ENCODE measurements at regions not wholly inside any gene's neighbourhood (a gene's known extent, or its start where the extent isn't known, plus 50 kb on each side); places are given as distances from the start of the nearest gene placed in this dataset.

GRCh38 chr1:5370311-5370710, 621.9 kb downstream of the NPHP4 start:
- DNase-seq: no peak
- H3K27ac ChIP-seq: no peak overlapping the region
- peaks cover 0 to 2% (median 0%) of the 10 kb centered on the region in 3 donors for H3K27me3 ChIP-seq
- in situ Hi-C loops (cut with MboI; ENCODE audit: low sequenced_read_pairs in 4 of 4): no loop called here
- intact Hi-C loops (cut with DNase I; ENCODE audit: low total_unique reads): no loop called here
- no peak for ATAC-seq
- TF ChIP-seq, protein P1, sequence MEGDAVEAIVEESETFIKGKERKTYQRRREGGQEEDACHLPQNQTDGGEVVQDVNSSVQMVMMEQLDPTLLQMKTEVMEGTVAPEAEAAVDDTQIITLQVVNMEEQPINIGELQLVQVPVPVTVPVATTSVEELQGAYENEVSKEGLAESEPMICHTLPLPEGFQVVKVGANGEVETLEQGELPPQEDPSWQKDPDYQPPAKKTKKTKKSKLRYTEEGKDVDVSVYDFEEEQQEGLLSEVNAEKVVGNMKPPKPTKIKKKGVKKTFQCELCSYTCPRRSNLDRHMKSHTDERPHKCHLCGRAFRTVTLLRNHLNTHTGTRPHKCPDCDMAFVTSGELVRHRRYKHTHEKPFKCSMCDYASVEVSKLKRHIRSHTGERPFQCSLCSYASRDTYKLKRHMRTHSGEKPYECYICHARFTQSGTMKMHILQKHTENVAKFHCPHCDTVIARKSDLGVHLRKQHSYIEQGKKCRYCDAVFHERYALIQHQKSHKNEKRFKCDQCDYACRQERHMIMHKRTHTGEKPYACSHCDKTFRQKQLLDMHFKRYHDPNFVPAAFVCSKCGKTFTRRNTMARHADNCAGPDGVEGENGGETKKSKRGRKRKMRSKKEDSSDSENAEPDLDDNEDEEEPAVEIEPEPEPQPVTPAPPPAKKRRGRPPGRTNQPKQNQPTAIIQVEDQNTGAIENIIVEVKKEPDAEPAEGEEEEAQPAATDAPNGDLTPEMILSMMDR (IDR thresholded peaks at IDR 0.05 in 4 of 5, conservative IDR thresholded peaks at IDR 0.05 in 1 of 5): no peak
- TF ChIP-seq POLR2A (IDR thresholded peaks at IDR 0.05): no peak
- H3K4me3 ChIP-seq: no peak overlapping the region
- H3K36me3 ChIP-seq: no peaks in the 10 kb centered on the region
- no peaks in the 10 kb centered on the region for H3K4me1 ChIP-seq
- H3K9me3 ChIP-seq: no peaks in the 10 kb centered on the region

DNA sequence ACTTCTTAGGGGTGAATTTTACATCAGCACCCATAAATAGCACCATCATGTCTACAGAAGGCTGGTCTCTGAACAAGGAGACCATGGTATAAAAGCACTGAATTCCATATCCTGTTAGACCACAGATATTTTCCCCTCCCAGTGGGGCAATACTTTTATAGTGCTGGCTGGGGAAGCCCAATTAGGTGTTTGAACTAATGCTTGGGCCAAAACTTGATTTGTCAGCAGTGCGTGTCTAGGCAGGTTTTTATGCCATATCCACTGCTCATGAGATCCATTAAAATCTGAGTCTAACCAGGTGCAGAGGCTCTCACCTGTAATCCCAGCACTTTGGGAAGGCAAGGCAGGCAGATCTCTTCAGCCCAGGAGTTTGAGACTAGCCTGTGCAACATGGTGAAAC, 623.0 kb downstream of the NPHP4 start:
- no peak for TF ChIP-seq POLR2A (IDR thresholded peaks at IDR 0.05)
- TF ChIP-seq, protein P1 (IDR thresholded peaks at IDR 0.05 in 4 of 5, conservative IDR thresholded peaks at IDR 0.05 in 1 of 5): no peak
- H3K27ac ChIP-seq: no peak overlapping the region

GRCh38 chr1:5368201-5368600, 624.0 kb downstream of the NPHP4 start:
- intact Hi-C loops (cut with DNase I; ENCODE audit: low total_unique reads): no loop called here
- in situ Hi-C loops (cut with MboI; ENCODE audit: low sequenced_read_pairs in 4 of 4): no loop called here
- DNase-seq (no peak), ATAC-seq (no peak)
- no peaks in the 10 kb centered on the region for H3K9me3 ChIP-seq
- no peak overlapping the region for H3K27ac ChIP-seq
- TF ChIP-seq POLR2A (IDR thresholded peaks at IDR 0.05): no peak
- TF ChIP-seq, protein P1 (IDR thresholded peaks at IDR 0.05 in 4 of 5, conservative IDR thresholded peaks at IDR 0.05 in 1 of 5): no peak
- H3K4me3 ChIP-seq: no peak overlapping the region
- H3K36me3 ChIP-seq: no peaks in the 10 kb centered on the region
- no peaks in the 10 kb centered on the region for H3K4me1 ChIP-seq
- peaks cover 0 to 2% (median 0%) of the 10 kb centered on the region in 3 donors for H3K27me3 ChIP-seq

More for the DNA sequence above, 623.0 kb downstream of the NPHP4 start:
- peaks cover 0 to 2% (median 0%) of the 10 kb centered on the region in 3 donors for H3K27me3 ChIP-seq
- ATAC-seq (no peak), DNase-seq (no peak)
- no peaks in the 10 kb centered on the region for H3K4me1 ChIP-seq
- H3K9me3 ChIP-seq: no peaks in the 10 kb centered on the region
- intact Hi-C loops (cut with DNase I; ENCODE audit: low total_unique reads): no loop called here
- in situ Hi-C loops (cut with MboI; ENCODE audit: low sequenced_read_pairs in 4 of 4): no loop called here
- H3K36me3 ChIP-seq: no peaks in the 10 kb centered on the region
- no peak overlapping the region for H3K4me3 ChIP-seq

DNA sequence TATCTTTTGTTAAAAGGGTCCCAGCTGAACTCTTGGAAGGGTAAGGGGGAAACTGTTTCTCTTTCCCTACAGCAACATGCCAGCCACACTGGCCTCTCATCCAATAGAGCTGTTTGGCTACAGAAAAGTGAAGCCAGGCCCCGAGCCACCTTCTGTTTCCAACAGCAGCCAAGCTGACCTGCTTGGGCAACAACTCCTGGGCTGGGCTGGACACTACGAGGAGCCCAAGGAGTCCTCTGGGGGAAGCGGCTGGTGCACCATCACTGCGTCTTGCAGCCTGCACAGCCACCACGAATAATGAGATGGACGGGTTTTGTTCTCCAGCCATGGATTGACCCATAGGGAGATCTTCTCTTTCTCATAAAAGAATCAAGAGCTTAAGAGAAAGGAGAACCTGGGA, 624.9 kb downstream of the NPHP4 start:
- H3K4me1 ChIP-seq: no peaks in the 10 kb centered on the region
- intact Hi-C loops (cut with DNase I; ENCODE audit: low total_unique reads) (no loop called here), in situ Hi-C loops (cut with MboI; ENCODE audit: low sequenced_read_pairs in 4 of 4) (no loop called here)
- H3K4me3 ChIP-seq: no peak overlapping the region
- peaks cover 0 to 2% (median 0%) of the 10 kb centered on the region in 3 donors for H3K27me3 ChIP-seq
- H3K27ac ChIP-seq: no peak overlapping the region
- H3K9me3 ChIP-seq: no peaks in the 10 kb centered on the region
- H3K36me3 ChIP-seq: no peaks in the 10 kb centered on the region
- DNase-seq (no peak), ATAC-seq (no peak)
- no peak for TF ChIP-seq POLR2A (IDR thresholded peaks at IDR 0.05)

DNA sequence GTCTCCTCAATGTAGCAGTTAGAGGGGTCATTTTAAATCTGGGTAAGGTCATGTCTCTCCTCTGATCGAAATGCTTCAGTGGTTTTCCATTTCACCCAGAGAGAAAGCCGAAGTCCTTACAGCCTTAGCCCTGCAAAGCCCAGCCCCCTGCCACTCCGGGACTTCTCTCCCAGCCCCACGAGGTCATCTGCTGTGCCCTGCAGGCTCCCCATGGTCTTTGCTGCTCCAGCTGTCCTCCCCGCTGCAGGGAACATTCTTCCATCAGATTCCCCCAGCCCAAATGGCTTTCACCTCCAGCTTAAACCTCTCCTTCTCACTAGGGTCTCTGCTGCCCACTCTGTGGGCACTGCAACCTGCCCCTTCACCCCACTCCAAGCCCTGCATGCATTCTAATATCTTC, 626.5 kb downstream of the NPHP4 start:
- Histone ChIP-seq H3K36me3 (no peaks in the 10 kb centered on the region), H3K9me3 (no peaks in the 10 kb centered on the region), H3K4me3 (no peak overlapping the region), H3K27ac (no peak overlapping the region), H3K27me3 (peaks cover 0 to 2% (median 0%) of the 10 kb centered on the region in 3 donors), H3K4me1 (no peaks in the 10 kb centered on the region)
- DNase-seq: no peak
- intact Hi-C loops (cut with DNase I; ENCODE audit: low total_unique reads): no loop called here
- no peak for ATAC-seq
- in situ Hi-C loops (cut with MboI; ENCODE audit: low sequenced_read_pairs in 4 of 4): no loop called here
- no peak for TF ChIP-seq POLR2A (IDR thresholded peaks at IDR 0.05)
- TF ChIP-seq, protein P1 (IDR thresholded peaks at IDR 0.05 in 4 of 5, conservative IDR thresholded peaks at IDR 0.05 in 1 of 5): no peak

Measured in gastrocnemius medialis (tissue), 4 donors.